OCI-LY3 (cell line): ENCODE measurements at regions not wholly inside any gene's neighbourhood (a gene's known extent, or its start where the extent isn't known, plus 50 kb on each side); places are given as distances from the start of the nearest gene placed in this dataset.

Experiments
- CTCF ChIP-seq: fragments of 200-600, 300-600 bp; sonication (generic); IDR thresholded peaks from 2 replicates; pipeline ENCODE4 v1.5.1; 2014; ENCODE audit warnings: antibody characterized with exemption, low read length, low read depth
- EZH2phosphoT487 ChIP-seq: fragments of 200-600 bp; shearing (Covaris generic); IDR thresholded peaks from 2 replicates; pipeline ENCODE4 v1.6.1; 2018; ENCODE audit warnings: antibody characterized with exemption, mixed run types, low read depth

- TF ChIP-seq CTCF (no peak), EZH2phosphoT487 (no peak)
These were observed 459.6 kb downstream of the SHQ1 start for GRCh38 chr3:72388644-72389043.
